ENCODE measurements at regions not wholly inside any gene's neighbourhood (a gene's known extent, or its start where the extent isn't known, plus 50 kb on each side); places are given as distances from the start of the nearest gene placed in this dataset.

- Mint-ChIP-seq H3K4me3 (ENCODE audit: unreplicated experiment) (no peak overlapping the region), H3K27me3 (ENCODE audit: unreplicated experiment) (peaks cover 4% of the 10 kb centered on the region), H3K36me3 (ENCODE audit: low read depth, unreplicated experiment) (peaks cover 3% of the 10 kb centered on the region), H3K27ac (ENCODE audit: unreplicated experiment) (no peak overlapping the region), H3K9me3 (ENCODE audit: unreplicated experiment) (peaks cover 4% of the 10 kb centered on the region), H3K4me1 (ENCODE audit: unreplicated experiment) (peaks cover 16% of the 10 kb centered on the region)
- TF ChIP-seq CTCF (IDR thresholded peaks at IDR 0.05; ENCODE audit: unreplicated experiment), result no peak
- no peak for DNase-seq (ENCODE audit: low spot score)
Observed at GRCh38 chr1:29673228-29673500, 436.8 kb downstream of the PTPRU start.

DNA sequence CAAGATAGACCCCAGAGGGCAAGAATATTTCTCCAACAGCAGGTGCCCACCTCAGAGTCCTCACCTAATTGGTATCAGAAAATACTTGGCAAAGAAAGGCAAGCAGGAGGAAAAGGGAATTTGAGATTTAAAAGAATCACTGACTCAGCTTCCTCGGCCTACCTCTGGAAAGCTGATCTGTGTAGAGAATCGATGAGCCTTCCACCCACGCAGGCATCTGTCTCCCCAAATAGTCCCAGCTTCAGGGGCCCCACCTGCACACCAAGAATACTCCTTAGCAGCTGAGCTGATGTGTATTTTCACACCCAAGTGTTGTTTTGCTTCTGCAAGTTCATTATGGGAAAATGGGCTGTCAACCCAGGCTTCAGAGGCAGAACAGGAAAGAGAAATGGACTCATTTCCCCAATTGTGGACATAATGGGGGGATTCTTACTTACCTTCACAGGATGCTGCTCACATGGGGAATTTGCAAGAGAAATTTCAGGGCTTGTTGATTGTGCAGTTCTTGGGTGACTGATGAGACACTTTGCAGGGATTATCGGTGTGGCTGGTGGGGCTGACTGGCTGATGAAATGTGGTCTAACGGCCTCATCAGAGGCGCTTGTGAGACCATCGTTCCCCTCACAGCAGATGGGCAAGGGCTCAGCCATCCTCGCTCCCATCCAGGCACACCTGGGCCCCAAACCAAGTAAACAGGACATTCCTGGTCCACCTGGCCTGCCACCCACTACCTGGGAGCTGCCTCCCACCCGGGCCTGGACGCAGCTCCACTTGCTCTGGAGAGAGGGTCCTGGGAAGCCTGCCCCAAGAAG, 436.3 kb downstream of the PTPRU start:
- no peak overlapping the region for H3K27ac Mint-ChIP-seq (ENCODE audit: unreplicated experiment)
- no peak overlapping the region for H3K4me3 Mint-ChIP-seq (ENCODE audit: unreplicated experiment)
- no peak for TF ChIP-seq CTCF (IDR thresholded peaks at IDR 0.05; ENCODE audit: unreplicated experiment)
- H3K4me1 Mint-ChIP-seq (ENCODE audit: unreplicated experiment), result peaks cover 16% of the 10 kb centered on the region
- H3K36me3 Mint-ChIP-seq (ENCODE audit: low read depth, unreplicated experiment), result peaks cover 3% of the 10 kb centered on the region
- H3K27me3 Mint-ChIP-seq (ENCODE audit: unreplicated experiment), result peaks cover 4% of the 10 kb centered on the region
- DNase-seq (ENCODE audit: low spot score), result no peak
- peaks cover 4% of the 10 kb centered on the region for H3K9me3 Mint-ChIP-seq (ENCODE audit: unreplicated experiment)

GRCh38 chr1:29671446-29672356, 435.4 kb downstream of the PTPRU start:
- peaks cover 3% of the 10 kb centered on the region for H3K36me3 Mint-ChIP-seq (ENCODE audit: low read depth, unreplicated experiment)
- peaks cover 16% of the 10 kb centered on the region for H3K4me1 Mint-ChIP-seq (ENCODE audit: unreplicated experiment)
- no peak for DNase-seq (ENCODE audit: low spot score)
- TF ChIP-seq CTCF (IDR thresholded peaks at IDR 0.05; ENCODE audit: unreplicated experiment), result no peak
- peaks cover 4% of the 10 kb centered on the region for H3K27me3 Mint-ChIP-seq (ENCODE audit: unreplicated experiment)
- peaks cover 4% of the 10 kb centered on the region for H3K9me3 Mint-ChIP-seq (ENCODE audit: unreplicated experiment)
- H3K27ac Mint-ChIP-seq (ENCODE audit: unreplicated experiment), result no peak overlapping the region
- no peak overlapping the region for H3K4me3 Mint-ChIP-seq (ENCODE audit: unreplicated experiment)

- peaks cover 9% of the 10 kb centered on the region for H3K4me1 Mint-ChIP-seq (ENCODE audit: unreplicated experiment)
- H3K4me3 Mint-ChIP-seq (ENCODE audit: unreplicated experiment), result no peak overlapping the region
- TF ChIP-seq CTCF (IDR thresholded peaks at IDR 0.05; ENCODE audit: unreplicated experiment), result no peak
- H3K27me3 Mint-ChIP-seq (ENCODE audit: unreplicated experiment), result peaks cover 4% of the 10 kb centered on the region
- H3K9me3 Mint-ChIP-seq (ENCODE audit: unreplicated experiment), result no peaks in the 10 kb centered on the region
- H3K36me3 Mint-ChIP-seq (ENCODE audit: low read depth, unreplicated experiment), result peaks cover 3% of the 10 kb centered on the region
- DNase-seq (ENCODE audit: low spot score), result no peak
- H3K27ac Mint-ChIP-seq (ENCODE audit: unreplicated experiment), result no peak overlapping the region
Observed at GRCh38 chr1:29670752-29671151, 434.4 kb downstream of the PTPRU start.

- no peak for TF ChIP-seq CTCF (IDR thresholded peaks at IDR 0.05; ENCODE audit: unreplicated experiment)
- Mint-ChIP-seq H3K27ac (ENCODE audit: unreplicated experiment) (no peak overlapping the region), H3K36me3 (ENCODE audit: low read depth, unreplicated experiment) (peaks cover 3% of the 10 kb centered on the region), H3K27me3 (ENCODE audit: unreplicated experiment) (peaks cover 4% of the 10 kb centered on the region), H3K4me1 (ENCODE audit: unreplicated experiment) (peaks cover under 1% of the 10 kb centered on the region), H3K4me3 (ENCODE audit: unreplicated experiment) (no peak overlapping the region), H3K9me3 (ENCODE audit: unreplicated experiment) (no peaks in the 10 kb centered on the region)
- DNase-seq (ENCODE audit: low spot score), result no peak
Observed at GRCh38 chr1:29669912-29670311, 433.6 kb downstream of the PTPRU start.

All from endothelial cell (in vitro differentiated cells).